Limb (tissue), 2 donors: ENCODE measurements at regions not wholly inside any gene's neighbourhood (a gene's known extent, or its start where the extent isn't known, plus 50 kb on each side); places are given as distances from the start of the nearest gene placed in this dataset.
"Not testable (repeated sequence)": the region's sequence is repeated elsewhere in the genome, so short reads cannot be mapped to it uniquely, and the experiment has no call there.

ENCODE experiments used
- DNase-seq, 2 donors: peaks; one replicate each; pipeline ENCODE4 v3.0.0-alpha.2; 2016; ENCODE audit errors: extremely low spot score in 2 of 2

GRCh38 chr13:107916902-107917301 is 298.4 kb downstream of the LIG4 start:
- DNase-seq, result not testable (repeated sequence)

DNA sequence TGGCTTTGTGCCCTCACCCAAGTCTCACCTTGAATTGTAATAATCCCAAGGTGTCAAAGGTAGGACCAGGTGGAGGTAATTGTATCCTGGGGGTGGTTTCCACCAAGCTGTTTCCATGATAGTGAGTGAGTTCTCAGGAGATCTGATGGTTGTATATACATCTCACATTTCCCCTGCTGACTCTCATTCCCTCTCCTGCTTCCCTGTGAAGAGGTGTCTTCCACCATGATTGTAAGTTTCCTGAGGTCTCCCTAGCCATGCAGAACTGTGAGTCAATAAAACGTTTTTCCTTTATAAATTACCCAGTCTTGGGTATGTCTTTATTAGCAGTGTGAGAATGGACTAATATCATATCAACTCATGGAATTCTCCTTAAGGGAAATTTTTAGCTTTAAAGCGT is 302.6 kb downstream of the LIG4 start:
- DNase-seq, result no peak

DNA sequence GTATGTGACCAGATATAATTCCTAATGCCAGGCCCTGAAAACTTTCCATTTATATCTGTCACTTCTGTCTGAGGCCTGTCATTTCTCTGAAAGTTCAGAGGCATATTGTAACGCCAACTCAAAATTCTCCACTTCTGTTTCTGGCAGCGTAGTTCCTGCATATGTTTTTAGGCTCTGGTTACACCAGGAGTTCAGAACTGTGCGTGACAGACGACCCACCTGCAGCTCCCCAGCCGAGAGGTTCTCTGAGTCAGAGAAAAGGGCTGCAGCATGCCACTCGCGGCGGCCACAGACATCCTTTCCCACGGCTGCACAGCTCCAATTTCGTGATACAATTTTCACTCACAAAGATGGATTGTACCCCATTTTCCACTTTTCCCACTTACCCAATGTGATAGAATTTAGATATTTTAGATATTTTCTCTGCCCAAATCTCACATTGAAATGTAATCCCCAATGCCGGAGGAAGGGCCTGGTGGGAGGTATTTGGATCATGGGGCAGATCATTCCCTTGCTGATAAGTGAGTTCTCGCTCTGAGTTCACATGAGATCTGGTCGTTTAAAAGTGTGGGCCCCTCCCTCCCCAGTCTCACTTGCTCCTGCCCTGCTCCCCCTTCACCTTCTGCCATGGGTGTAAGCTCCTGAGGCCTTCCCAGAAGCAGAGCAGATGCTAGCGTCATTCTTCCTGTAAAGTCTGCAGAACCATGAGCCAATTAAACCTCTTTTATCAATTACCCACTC is 308.1 kb downstream of the LIG4 start:
- DNase-seq, result no peak

DNA sequence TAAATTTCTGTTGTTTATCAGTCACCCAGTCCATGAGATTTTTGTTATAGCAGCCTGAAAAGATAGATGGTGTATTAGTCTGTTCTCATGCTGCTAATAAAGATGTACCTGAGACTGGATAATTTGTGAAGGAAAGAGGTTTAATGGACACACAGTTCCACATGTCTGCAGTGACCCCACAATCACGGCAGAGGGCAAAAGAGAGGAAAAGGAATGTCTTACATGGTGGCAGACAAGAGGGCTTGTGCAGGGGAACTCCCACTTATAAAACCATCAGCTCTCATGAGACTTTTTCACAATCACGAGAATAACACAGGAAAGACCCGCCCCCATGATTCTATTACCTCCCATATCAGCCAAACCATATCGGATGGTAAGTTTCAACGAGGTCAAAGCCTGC is 309.2 kb downstream of the LIG4 start:
- no peak for DNase-seq

- no peak for DNase-seq
Observed at GRCh38 chr13:107901996-107902562, 313.3 kb downstream of the LIG4 start.

- no peak for DNase-seq
Observed at GRCh38 chr13:107901230-107901629, 314.1 kb downstream of the LIG4 start.

GRCh38 chr13:107900775-107901174 is 314.6 kb downstream of the LIG4 start:
- DNase-seq, result no peak

DNA sequence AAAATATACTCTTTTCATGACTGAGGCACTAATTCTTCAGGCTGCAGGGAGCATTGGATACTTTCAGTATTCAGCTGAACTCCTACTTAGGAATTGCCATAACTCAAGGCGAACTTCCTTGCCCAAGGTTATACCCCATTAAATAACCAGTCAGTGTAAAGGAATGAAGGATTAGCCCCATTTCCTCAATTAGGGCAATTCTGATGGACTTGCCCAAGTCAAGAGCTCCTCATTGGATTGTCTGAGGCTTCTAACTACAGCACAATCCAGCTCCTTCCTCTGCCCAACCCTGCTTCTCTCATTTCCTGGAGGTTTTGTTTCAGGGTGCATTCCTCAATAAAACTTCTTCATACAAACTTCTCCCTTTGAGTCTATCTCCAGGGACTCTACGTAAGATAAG is 329.2 kb downstream of the LIG4 start:
- no peak for DNase-seq

DNA sequence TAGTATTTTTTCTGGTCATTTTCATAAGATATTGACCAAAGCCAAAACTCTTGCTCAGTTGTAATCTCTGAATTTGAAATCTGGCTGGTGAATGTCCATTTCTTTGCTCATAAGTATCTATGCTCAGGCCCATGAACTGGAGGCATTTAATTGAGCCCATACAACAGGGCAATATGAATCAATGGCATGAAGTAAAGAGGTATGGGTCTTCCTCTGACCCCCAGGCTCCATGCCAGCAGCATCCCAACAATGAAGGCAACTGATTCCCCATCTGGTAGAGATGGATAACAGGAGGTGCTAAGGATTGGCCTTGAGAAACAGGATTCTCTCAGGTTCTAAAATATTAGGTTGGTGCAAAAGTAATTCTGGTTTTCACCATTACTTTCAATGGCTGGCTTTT is 330.8 kb downstream of the LIG4 start:
- no peak for DNase-seq

GRCh38 chr13:107883561-107884175 is 331.7 kb downstream of the LIG4 start:
- DNase-seq, result no peak

GRCh38 chr13:107882708-107883560 is 332.4 kb downstream of the LIG4 start:
- no peak for DNase-seq

GRCh38 chr13:107881362-107881761 is 334.0 kb downstream of the LIG4 start:
- no peak for DNase-seq

DNA sequence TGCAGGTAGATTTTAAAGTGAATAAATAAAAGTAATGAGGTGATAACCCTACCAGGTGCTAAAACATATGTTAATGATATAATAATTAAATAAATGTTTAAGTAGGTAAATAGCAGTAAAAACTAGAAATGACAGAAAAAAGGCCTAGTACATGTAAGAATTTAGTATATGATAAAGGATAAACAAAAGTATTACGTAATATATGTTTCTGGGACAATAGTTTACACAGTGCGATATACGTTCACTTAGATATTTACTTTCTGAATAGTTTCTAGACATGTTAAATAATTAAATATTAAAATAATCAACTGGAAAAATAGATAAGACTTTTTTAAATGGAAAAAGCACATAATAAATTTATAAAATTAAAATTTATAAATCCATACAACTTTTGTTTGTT is 340.9 kb downstream of the LIG4 start:
- no peak for DNase-seq

DNA sequence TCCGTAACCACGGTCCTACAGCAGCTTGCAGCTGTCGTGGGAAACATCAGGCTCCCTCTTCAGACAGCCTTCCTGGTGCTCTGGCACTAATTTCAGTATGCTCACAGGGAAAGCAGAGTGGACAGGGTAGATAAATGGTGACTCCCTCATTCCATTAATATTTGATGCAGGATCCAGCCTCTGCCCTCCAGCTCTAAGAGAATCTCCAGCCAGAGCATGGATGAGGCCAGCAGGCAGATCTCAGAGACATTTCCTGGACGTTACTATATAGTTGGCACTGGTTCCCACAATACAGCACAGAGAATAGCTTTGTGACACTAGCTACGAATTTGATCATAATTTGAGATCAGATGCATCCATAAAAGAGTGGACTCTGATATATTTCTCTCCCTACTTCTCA is 341.4 kb downstream of the LIG4 start:
- no peak for DNase-seq

DNA sequence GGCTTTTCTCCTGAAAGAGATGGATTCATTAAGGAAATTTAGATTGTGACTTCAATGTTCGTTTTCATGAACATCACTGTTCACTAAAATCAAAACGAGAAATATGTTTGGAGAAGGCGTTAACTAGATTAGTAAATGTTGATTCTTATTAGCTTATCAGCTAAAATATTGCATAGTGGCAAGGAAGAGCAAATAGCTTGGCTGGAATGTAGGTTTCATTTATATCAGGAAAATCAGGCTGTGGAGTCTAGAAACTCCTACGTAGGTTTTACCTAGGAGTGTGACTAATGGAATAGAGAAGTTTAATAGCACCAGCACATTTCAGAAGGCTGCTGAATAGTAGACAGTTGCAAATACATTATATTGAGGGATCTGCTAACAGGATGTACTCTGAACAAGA is 344.9 kb downstream of the LIG4 start:
- no peak for DNase-seq

GRCh38 chr13:107867701-107868661 is 347.4 kb downstream of the LIG4 start:
- DNase-seq, result peak; percentile 17 to 81

DNA sequence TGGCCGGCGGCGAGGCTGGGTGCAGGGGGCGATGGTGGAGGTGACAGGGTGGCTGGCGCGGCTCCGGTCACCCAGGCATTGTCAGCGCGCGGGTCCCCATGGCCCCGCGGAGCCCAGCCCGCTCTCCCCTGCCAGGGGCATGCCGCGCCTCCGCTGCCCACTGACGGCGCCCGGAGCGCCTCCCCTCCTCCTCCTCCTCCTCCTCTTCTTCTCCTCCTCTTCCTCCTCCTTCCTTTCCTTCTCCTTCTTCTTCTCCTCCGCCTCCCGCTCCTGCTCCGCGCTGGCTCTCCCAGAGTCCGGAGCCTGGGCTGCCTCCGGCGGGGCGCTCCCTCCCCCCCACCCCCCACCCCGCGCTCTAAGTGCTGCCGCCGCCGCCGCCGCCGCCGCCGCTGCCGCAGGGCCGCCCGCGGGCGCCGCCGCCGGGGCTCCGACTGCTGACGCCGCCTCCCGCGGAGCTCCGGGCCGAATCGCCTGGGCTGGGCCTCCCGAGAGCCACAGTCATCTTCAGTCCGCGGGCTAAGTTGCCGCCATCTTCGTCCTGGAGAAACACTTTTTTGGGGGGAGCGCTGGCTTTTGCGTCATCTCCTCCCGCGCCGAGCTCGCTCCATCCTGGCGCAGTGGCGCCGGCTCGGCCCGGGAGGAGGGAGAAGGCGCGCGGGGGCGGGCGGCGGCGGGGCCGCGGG is 348.3 kb downstream of the LIG4 start:
- peak; percentile 20 to 67 for DNase-seq

GRCh38 chr13:107866032-107866940 is 349.1 kb downstream of the LIG4 start:
- DNase-seq, result peak in 1 of 2 donors; percentile 63

- DNase-seq, result no peak
Observed at GRCh38 chr13:107865643-107866031, 349.7 kb downstream of the LIG4 start.

DNA sequence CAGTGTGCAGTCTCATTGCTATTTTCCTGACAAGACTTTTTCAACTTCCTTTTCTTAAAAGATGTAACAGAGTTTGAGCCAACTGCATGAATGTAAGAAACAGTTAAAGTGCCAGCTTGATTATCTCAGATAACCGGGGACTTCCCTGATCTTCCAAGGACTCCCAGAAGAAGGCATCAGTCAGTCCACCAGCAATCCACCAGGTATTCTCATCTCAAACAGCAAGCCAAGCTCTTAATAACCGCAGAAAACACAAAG is 350.1 kb downstream of the LIG4 start:
- no peak for DNase-seq
